ENCODE measurements at regions not wholly inside any gene's neighbourhood (a gene's known extent, or its start where the extent isn't known, plus 50 kb on each side); places are given as distances from the start of the nearest gene placed in this dataset.

DNA sequence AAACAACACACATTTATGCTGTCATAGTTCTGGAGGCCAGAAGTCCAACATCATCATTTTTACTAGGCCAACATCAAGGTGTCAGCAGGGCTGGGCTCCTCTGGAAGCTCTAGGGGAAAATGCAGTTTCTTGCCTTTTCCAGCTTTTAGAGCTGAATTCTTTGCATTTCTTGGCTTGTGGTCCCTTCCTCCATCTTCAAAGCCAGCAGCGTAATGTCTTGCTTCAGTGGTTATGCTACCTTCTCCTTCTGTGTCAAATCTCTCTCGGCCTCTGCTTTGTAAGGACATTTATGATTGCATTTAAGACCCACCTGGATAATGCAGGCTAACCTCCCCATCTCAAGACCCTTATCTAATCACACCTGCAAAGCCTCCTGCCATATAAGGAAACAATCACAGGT is 66.5 kb upstream of the ANKRD1 start:
- TF ChIP-seq, protein P1, sequence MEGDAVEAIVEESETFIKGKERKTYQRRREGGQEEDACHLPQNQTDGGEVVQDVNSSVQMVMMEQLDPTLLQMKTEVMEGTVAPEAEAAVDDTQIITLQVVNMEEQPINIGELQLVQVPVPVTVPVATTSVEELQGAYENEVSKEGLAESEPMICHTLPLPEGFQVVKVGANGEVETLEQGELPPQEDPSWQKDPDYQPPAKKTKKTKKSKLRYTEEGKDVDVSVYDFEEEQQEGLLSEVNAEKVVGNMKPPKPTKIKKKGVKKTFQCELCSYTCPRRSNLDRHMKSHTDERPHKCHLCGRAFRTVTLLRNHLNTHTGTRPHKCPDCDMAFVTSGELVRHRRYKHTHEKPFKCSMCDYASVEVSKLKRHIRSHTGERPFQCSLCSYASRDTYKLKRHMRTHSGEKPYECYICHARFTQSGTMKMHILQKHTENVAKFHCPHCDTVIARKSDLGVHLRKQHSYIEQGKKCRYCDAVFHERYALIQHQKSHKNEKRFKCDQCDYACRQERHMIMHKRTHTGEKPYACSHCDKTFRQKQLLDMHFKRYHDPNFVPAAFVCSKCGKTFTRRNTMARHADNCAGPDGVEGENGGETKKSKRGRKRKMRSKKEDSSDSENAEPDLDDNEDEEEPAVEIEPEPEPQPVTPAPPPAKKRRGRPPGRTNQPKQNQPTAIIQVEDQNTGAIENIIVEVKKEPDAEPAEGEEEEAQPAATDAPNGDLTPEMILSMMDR (IDR thresholded peaks at IDR 0.05): no peak
- TF ChIP-seq POLR2A (IDR thresholded peaks at IDR 0.05) (no peak), POLR2AphosphoS5 (IDR thresholded peaks at IDR 0.05) (no peak), EP300 (IDR thresholded peaks at IDR 0.05) (no peak)
